ENCODE measurements at regions not wholly inside any gene's neighbourhood (a gene's known extent, or its start where the extent isn't known, plus 50 kb on each side); places are given as distances from the start of the nearest gene placed in this dataset.
"Not testable (repeated sequence)": the region's sequence is repeated elsewhere in the genome, so short reads cannot be mapped to it uniquely, and the experiment has no call there.

GRCh38 chr20:19895761-19896160 is 121.4 kb upstream of the NAA20 start:
- DNase-seq (ENCODE audit: low read depth, low spot score), result no peak

- no peak for DNase-seq (ENCODE audit: low read depth, low spot score)
These were observed 119.3 kb upstream of the NAA20 start for GRCh38 chr20:19897891-19898290.

- no peak for DNase-seq (ENCODE audit: low read depth, low spot score)
These were observed 115.9 kb upstream of the NAA20 start for GRCh38 chr20:19901226-19901625.

- DNase-seq (ENCODE audit: low read depth, low spot score), result no peak
These were observed 113.9 kb upstream of the NAA20 start for GRCh38 chr20:19903168-19903811.

- no peak for DNase-seq (ENCODE audit: low read depth, low spot score)
These were observed 109.7 kb upstream of the NAA20 start for GRCh38 chr20:19907326-19908056.

GRCh38 chr20:19908576-19908975 is 108.6 kb upstream of the NAA20 start:
- no peak for DNase-seq (ENCODE audit: low read depth, low spot score)

- no peak for DNase-seq (ENCODE audit: low read depth, low spot score)
These were observed 107.4 kb upstream of the NAA20 start for GRCh38 chr20:19909725-19910124.

GRCh38 chr20:19911810-19912382 is 105.3 kb upstream of the NAA20 start:
- no peak for DNase-seq (ENCODE audit: low read depth, low spot score)

GRCh38 chr20:19913349-19913748 is 103.8 kb upstream of the NAA20 start:
- DNase-seq (ENCODE audit: low read depth, low spot score), result no peak

- DNase-seq (ENCODE audit: low read depth, low spot score), result no peak
These were observed 103.1 kb upstream of the NAA20 start for GRCh38 chr20:19913927-19914614.

GRCh38 chr20:19915111-19915798 is 101.9 kb upstream of the NAA20 start:
- no peak for DNase-seq (ENCODE audit: low read depth, low spot score)

- no peak for DNase-seq (ENCODE audit: low read depth, low spot score)
These were observed 100.4 kb upstream of the NAA20 start for GRCh38 chr20:19916531-19917485.

GRCh38 chr20:19918965-19919329 is 98.2 kb upstream of the NAA20 start:
- no peak for DNase-seq (ENCODE audit: low read depth, low spot score)

- no peak for DNase-seq (ENCODE audit: low read depth, low spot score)
These were observed 96.6 kb upstream of the NAA20 start for GRCh38 chr20:19920381-19921138.

GRCh38 chr20:19921284-19921793 is 95.8 kb upstream of the NAA20 start:
- DNase-seq (ENCODE audit: low read depth, low spot score), result no peak

GRCh38 chr20:19921829-19922228 is 95.3 kb upstream of the NAA20 start:
- not testable (repeated sequence) for DNase-seq (ENCODE audit: low read depth, low spot score)

- DNase-seq (ENCODE audit: low read depth, low spot score), result no peak
These were observed 94.4 kb upstream of the NAA20 start for GRCh38 chr20:19922716-19923115.

- DNase-seq (ENCODE audit: low read depth, low spot score), result no peak
These were observed 93.4 kb upstream of the NAA20 start for GRCh38 chr20:19923762-19924161.

- no peak for DNase-seq (ENCODE audit: low read depth, low spot score)
These were observed 92.9 kb upstream of the NAA20 start for GRCh38 chr20:19924255-19924654.

GRCh38 chr20:19926591-19926990 is 90.6 kb upstream of the NAA20 start:
- no peak for DNase-seq (ENCODE audit: low read depth, low spot score)
